GM21723 (cell line): ENCODE measurements at regions not wholly inside any gene's neighbourhood (a gene's known extent, or its start where the extent isn't known, plus 50 kb on each side); places are given as distances from the start of the nearest gene placed in this dataset.
"Not testable (repeated sequence)": the region's sequence is repeated elsewhere in the genome, so short reads cannot be mapped to it uniquely, and the experiment has no call there.

ENCODE experiments used
- ATAC-seq: cut with Tn5 transposase; IDR thresholded peaks from one replicate; pipeline ENCODE4 v1.9.1; 2021; ENCODE audit warnings: mild to moderate bottlenecking, moderate library complexity; ENCODE audit not compliant: unreplicated experiment

DNA sequence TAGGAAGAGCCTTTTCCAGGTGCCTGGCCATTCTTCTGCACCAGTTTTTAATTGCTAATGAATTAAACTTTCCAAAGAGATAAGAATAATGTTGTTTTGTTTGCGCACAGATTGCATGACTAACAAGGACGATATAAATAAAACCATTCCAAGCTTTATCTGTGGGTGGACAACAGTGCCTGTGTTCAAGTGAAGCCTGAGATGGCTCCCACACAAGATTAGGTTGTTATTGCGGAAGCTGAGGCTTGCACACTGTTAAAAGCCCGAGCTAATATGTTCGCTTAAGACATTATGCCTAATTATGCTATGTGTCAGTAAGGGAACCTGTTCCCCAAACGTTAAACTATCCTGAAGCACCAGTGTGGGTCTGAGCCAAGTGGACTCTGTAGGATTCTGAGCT, 58.5 kb upstream of the NBPF11 start:
- not testable (repeated sequence) for ATAC-seq

DNA sequence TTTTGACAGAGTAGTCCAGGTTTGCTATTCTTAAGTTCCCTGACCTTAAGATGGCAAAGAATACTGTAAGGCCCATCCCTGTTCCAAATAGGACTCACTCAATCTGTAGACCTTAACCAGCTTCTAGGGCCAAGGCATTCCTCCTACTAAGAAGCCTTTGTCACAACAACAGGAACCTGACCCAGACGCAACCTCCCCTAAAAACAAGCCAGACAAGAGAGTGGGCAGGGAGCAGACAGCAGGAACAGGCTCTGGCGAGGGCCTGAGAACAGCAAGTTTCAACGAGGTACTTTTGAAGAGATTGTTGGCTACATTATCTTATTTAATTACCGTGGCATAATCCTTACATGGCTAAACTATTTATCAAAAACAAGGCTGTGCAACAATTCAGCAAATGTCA, 58.1 kb upstream of the NBPF11 start:
- ATAC-seq: not testable (repeated sequence)

DNA sequence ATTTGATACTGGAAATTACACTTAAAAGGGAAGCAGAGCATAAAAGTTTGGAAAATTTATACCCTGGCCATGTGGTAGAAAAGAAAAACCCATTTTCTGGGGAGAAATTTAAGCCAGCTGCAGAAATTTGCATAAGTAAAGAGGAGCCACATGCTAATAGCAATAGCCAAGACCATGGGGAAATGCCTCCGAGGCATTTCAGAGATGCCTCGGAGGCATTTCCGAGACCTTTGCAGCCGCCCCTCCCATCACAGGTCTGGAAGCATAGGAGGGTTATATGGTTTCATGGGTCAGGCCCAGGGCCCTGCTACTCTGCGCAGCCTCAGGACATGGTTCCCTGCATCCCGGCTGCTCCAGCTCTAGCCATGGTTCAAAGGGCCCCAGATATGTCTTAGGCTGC, 49.9 kb upstream of the NBPF11 start:
- not testable (repeated sequence) for ATAC-seq
